HCT116 (cell line): ENCODE measurements at regions not wholly inside any gene's neighbourhood (a gene's known extent, or its start where the extent isn't known, plus 50 kb on each side); places are given as distances from the start of the nearest gene placed in this dataset.

ENCODE experiments used
- ATAC-seq: fragments of 200-7000 bp; cut with Tn5 transposase; 2 replicates; pipeline ENCODE4 v1.9.1; 2020; ENCODE audit warnings: mild to moderate bottlenecking, moderate library complexity
- BruUV-seq: library from RNA; stranded (reverse); fragments of 400-500 nt; replicated peaks from 2 replicates; lab custom pipeline; 2021; lab: Mats Ljungman, UMichigan
- CTCF ChIA-PET: fragments of 300-600 bp; sonication (Branson Sonifier 250); formaldehyde crosslinking; loops from one replicate; lab custom pipeline; 2021; ENCODE audit warnings: antibody characterized with exemption; lab: Charles Lee
- POLR2A ChIA-PET: fragments of 300-600, 350-600 bp; sonication (Branson Sonifier 250); formaldehyde crosslinking; loops from one replicate; lab custom pipeline; 2021; ENCODE audit warnings: antibody characterized with exemption; lab: Charles Lee
- RAD21 ChIA-PET, 2 experiments: fragments of 300-600 bp; sonication (Branson Sonifier 250); formaldehyde crosslinking; loops; one replicate each; lab custom pipeline; 2023; ENCODE audit warnings: low total read pairs in 2 of 2; ENCODE audit not compliant: uncharacterized antibody in 2 of 2, unreplicated experiment in 2 of 2, low non-redundant PET in 1 of 2; lab: Charles Lee
- DNase-seq: peaks from one replicate; pipeline ENCODE4 v3.0.0-alpha.2; 2010; ENCODE audit warnings: low read depth, low spot score
- H2AFZ ChIP-seq: fragments of 200-600 bp; shearing (Covaris generic), sonication (generic); 2 replicates; pipeline ENCODE4 v1.6.1; 2017; ENCODE audit warnings: low read depth, mixed run types, mixed read lengths, antibody characterized with exemption, low read length; ENCODE audit not compliant: poor library complexity, severe bottlenecking
- H3K27ac ChIP-seq: 2 replicates; pipeline ENCODE4 v1.5.1; 2012; ENCODE audit warnings: low read depth, low read length
- H3K27me3 ChIP-seq: fragments of 200-600 bp; sonication (generic); 2 replicates; pipeline ENCODE4 v1.6.1; 2016; ENCODE audit warnings: mixed run types, low read length, mixed read lengths; ENCODE audit not compliant: insufficient read depth
- H3K36me3 ChIP-seq, 2 experiments: fragments of 200-500 bp in 1 of 2; fragments of 200-600 bp in 1 of 2; sonication (Bioruptor generic) in 1 of 2; sonication (generic) in 1 of 2; 2 replicates each; pipeline versions ENCODE4 v1.5.1 to v1.6.1; 2014 to 2016; ENCODE audit warnings: low read length in 2 of 2, inconsistent platforms in 1 of 2, mixed read lengths in 1 of 2, mixed run types in 1 of 2; ENCODE audit not compliant: insufficient read depth in 2 of 2, control insufficient read depth in 1 of 2
- H3K4me1 ChIP-seq, 2 experiments: fragments of 200-600 bp in 1 of 2; sonication (generic) in 1 of 2; 2 replicates each; pipeline versions ENCODE4 v1.5.1 to v1.6.1; 2012 to 2017; ENCODE audit warnings: low read length in 2 of 2, inconsistent platforms in 1 of 2, mild to moderate bottlenecking in 1 of 2, mixed read lengths in 1 of 2, mixed run types in 1 of 2, moderate library complexity in 1 of 2; ENCODE audit not compliant: insufficient read depth in 2 of 2, control insufficient read depth in 1 of 2
- H3K4me2 ChIP-seq: fragments of 200-600 bp; sonication (generic); 2 replicates; pipeline ENCODE4 v1.6.1; 2017; ENCODE audit warnings: mixed run types, low read length, mixed read lengths
- H3K4me3 ChIP-seq, 2 experiments: fragments of 200-600 bp in 1 of 2; sonication (generic) in 1 of 2; replicated peaks in 1 of 2; 2 replicates each; pipeline ENCODE4 v1.5.1; 2011 to 2016; ENCODE audit warnings: low read length in 2 of 2, control low read depth in 1 of 2, low read depth in 1 of 2, mild to moderate bottlenecking in 1 of 2, mixed read lengths in 1 of 2, mixed run types in 1 of 2
- H3K79me2 ChIP-seq: fragments of 200-600 bp; sonication (generic); 2 replicates; pipeline ENCODE4 v1.6.1; 2017; ENCODE audit warnings: mild to moderate bottlenecking, mixed run types, low read length, moderate library complexity, mixed read lengths; ENCODE audit not compliant: insufficient read depth
- H3K9ac ChIP-seq: fragments of 200-600 bp; sonication (generic); 2 replicates; pipeline ENCODE4 v1.6.1; 2016; ENCODE audit warnings: low read length, mixed read lengths
- H3K9me2 ChIP-seq: fragments of 200-600 bp; sonication (generic), shearing (Covaris generic); 2 replicates; pipeline ENCODE4 v1.6.1; 2017; ENCODE audit warnings: mixed run types, mild to moderate bottlenecking, moderate library complexity; ENCODE audit not compliant: insufficient read depth
- H3K9me3 ChIP-seq, 2 experiments: fragments of 200-500 bp in 1 of 2; fragments of 200-600 bp in 1 of 2; sonication (Bioruptor generic) in 1 of 2; sonication (generic) in 1 of 2; 2 replicates each; pipeline ENCODE4 v1.6.1; 2014 to 2017; ENCODE audit warnings: low read length in 2 of 2, mixed read lengths in 2 of 2, inconsistent platforms in 1 of 2, low read depth in 1 of 2, mild to moderate bottlenecking in 1 of 2, mixed run types in 1 of 2, moderate library complexity in 1 of 2; ENCODE audit not compliant: control insufficient read depth in 1 of 2, insufficient read depth in 1 of 2
- H4K20me1 ChIP-seq: fragments of 200-600 bp; sonication (generic), shearing (Covaris generic); 2 replicates; pipeline ENCODE4 v1.6.1; 2017; ENCODE audit warnings: mixed run types, mild to moderate bottlenecking, moderate library complexity; ENCODE audit not compliant: insufficient read depth
- ATF3 ChIP-seq: IDR thresholded peaks from 2 replicates; pipeline ENCODE4 v1.6.1; 2012
- CTCF ChIP-seq, 3 experiments: fragments of 200-600 bp in 1 of 3; sonication (generic) in 1 of 3; IDR thresholded peaks in 2 of 3; conservative IDR thresholded peaks in 1 of 3; 2 replicates each; pipeline ENCODE4 v1.5.1; 2012 to 2017; ENCODE audit warnings: low read depth in 2 of 3, low read length in 2 of 3, antibody characterized with exemption in 1 of 3, borderline replicate concordance in 1 of 3, control low read depth in 1 of 3, mild to moderate bottlenecking in 1 of 3, mixed read lengths in 1 of 3, mixed run types in 1 of 3, moderate library complexity in 1 of 3; ENCODE audit not compliant: insufficient read depth in 1 of 3
- EGR1 ChIP-seq: IDR thresholded peaks from 2 replicates; pipeline ENCODE4 v1.6.1; 2012; ENCODE audit warnings: low read depth
- ELF1 ChIP-seq: IDR thresholded peaks from 2 replicates; pipeline ENCODE4 v1.6.1; 2012; ENCODE audit warnings: low read depth, borderline replicate concordance
- EZH2phosphoT487 ChIP-seq: fragments of 200-600 bp; IDR thresholded peaks from 2 replicates; pipeline ENCODE4 v1.6.1; 2018; ENCODE audit warnings: antibody characterized with exemption, borderline replicate concordance
- JUND ChIP-seq: IDR thresholded peaks from 2 replicates; pipeline ENCODE4 v1.6.1; 2012
- POLR2AphosphoS5 ChIP-seq: IDR thresholded peaks from 2 replicates; pipeline ENCODE4 v1.6.1; 2011; ENCODE audit warnings: mild to moderate bottlenecking, low read depth, low read length, moderate library complexity
- RAD21 ChIP-seq: IDR thresholded peaks from 2 replicates; pipeline ENCODE4 v1.6.1; 2012; ENCODE audit warnings: low read depth, mild to moderate bottlenecking
- SIN3A ChIP-seq: IDR thresholded peaks from 2 replicates; pipeline ENCODE4 v1.6.1; 2012; ENCODE audit warnings: low read depth
- SP1 ChIP-seq: IDR thresholded peaks from 2 replicates; pipeline ENCODE4 v1.6.1; 2012; ENCODE audit warnings: low read depth
- SRF ChIP-seq: IDR thresholded peaks from 2 replicates; pipeline ENCODE4 v1.6.1; 2012; ENCODE audit warnings: low read depth
- TCF7L2 ChIP-seq: IDR thresholded peaks from 2 replicates; pipeline ENCODE4 v1.7.0; 2011; ENCODE audit warnings: borderline replicate concordance, inconsistent platforms; ENCODE audit not compliant: insufficient read depth, insufficient read length; ENCODE audit errors: extremely low read depth
- YY1 ChIP-seq: IDR thresholded peaks from 2 replicates; pipeline ENCODE4 v1.6.1; 2011; ENCODE audit warnings: low read length, low read depth, moderate library complexity, mild to moderate bottlenecking; ENCODE audit not compliant: insufficient replicate concordance; ENCODE audit errors: extremely low read depth
- ZFX ChIP-seq: fragments of 450-650 bp; IDR thresholded peaks from 2 replicates; pipeline ENCODE4 v1.6.1; 2017
- ZNF274 ChIP-seq: fragments of 200-500 bp; sonication (Bioruptor generic); IDR thresholded peaks from 2 replicates; pipeline ENCODE4 v1.6.1; 2014; ENCODE audit warnings: mild to moderate bottlenecking, low read depth, low read length, inconsistent platforms
- intact Hi-C: fragments of 100-400 bp; cut with micrococcal nuclease; formaldehyde crosslinking; loops from 2 replicates; pipeline ENCODE4 v1.10.0; 2022

- ATAC-seq (peak; percentile 90), DNase-seq (no peak)
- Histone ChIP-seq H3K27ac (no peak overlapping the region), H3K27me3 (peaks cover 23% of the 10 kb centered on the region), H4K20me1 (no peaks in the 10 kb centered on the region), H3K9me2 (no peaks in the 10 kb centered on the region), H3K4me1 (no peaks in the 10 kb centered on the region)
- intact Hi-C loops, result no loop called here
- TF ChIP-seq SIN3A (no peak), ZNF274 (no peak), EGR1 (no peak), ZFX (no peak), SP1 (no peak), ATF3 (no peak), POLR2AphosphoS5 (no peak), ELF1 (no peak), EZH2phosphoT487 (no peak), CTCF (IDR thresholded peaks at IDR 0.05 in 2 of 3, conservative IDR thresholded peaks at IDR 0.05 in 1 of 3; ENCODE audit: borderline replicate concordance in 1 of 3, insufficient read depth in 1 of 3, low read depth in 2 of 3, low read length in 2 of 3) (peak in 2 of 3 experiments; percentile 41 to 44; a peak in 4 of 6 replicates), SRF (no peak), TCF7L2 (no peak), YY1 (no peak), RAD21 (peak; percentile 18; the same call in 1 of the 2 replicates), JUND (no peak)
- TF ChIP-seq, all 23 proteins: peak for 2
- Histone ChIP-seq H3K79me2 (no peaks in the 10 kb centered on the region), H3K36me3 (no peaks in the 10 kb centered on the region), H3K9ac (no peak overlapping the region), H3K9me3 (no peaks in the 10 kb centered on the region), H2AFZ (no peak overlapping the region), H3K4me2 (no peak overlapping the region), H3K4me3 (no peak overlapping the region)
- POLR2A ChIA-PET, result no interaction called here
- RAD21 ChIA-PET, result no interaction called here
- CTCF ChIA-PET, result interaction anchor here (2.8 kb wide), 1 partner anchor 405 kb away, joined by 11 read pairs; no protein-coding TSS in a partner anchor
- no TSS peak for BruUV-seq
These were observed 84.0 kb downstream of the RTL9 start for GRCh38 chrX:110442635-110443034.
